ENCODE measurements at regions not wholly inside any gene's neighbourhood (a gene's known extent, or its start where the extent isn't known, plus 50 kb on each side); places are given as distances from the start of the nearest gene placed in this dataset.

DNA sequence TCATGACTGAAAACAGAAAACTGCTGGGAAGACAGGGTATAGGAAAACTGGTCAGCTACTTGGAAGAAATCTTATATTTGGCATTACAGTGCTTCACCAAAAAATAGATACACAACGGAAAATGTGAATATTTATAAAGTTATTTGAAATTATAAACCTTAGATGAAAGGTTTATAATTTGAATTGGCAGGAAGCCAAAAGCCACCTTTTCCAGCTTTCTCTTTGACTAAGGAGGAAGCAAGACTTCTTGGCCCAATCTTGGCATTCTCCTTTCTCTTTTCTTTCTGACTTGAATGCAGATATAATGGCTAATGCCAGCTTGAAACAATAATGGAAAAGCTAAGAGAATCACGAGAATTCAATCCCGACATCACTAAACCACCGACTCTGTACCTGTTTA lies 196.5 kb upstream of the PIK3C3 start:
- no peak for DNase-seq (ENCODE audit: low read depth in 1 of 2, low spot score in 2 of 2)
- Histone ChIP-seq H3K4me1 (replicated peaks) (peaks cover 12% of the 10 kb centered on the region), H3K27ac (no peak overlapping the region), H3K36me3 (no peaks in the 10 kb centered on the region), H3K9me3 (replicated peaks) (no peaks in the 10 kb centered on the region), H3K4me3 (no peak overlapping the region), H3K27me3 (replicated peaks) (no peaks in the 10 kb centered on the region)

DNA sequence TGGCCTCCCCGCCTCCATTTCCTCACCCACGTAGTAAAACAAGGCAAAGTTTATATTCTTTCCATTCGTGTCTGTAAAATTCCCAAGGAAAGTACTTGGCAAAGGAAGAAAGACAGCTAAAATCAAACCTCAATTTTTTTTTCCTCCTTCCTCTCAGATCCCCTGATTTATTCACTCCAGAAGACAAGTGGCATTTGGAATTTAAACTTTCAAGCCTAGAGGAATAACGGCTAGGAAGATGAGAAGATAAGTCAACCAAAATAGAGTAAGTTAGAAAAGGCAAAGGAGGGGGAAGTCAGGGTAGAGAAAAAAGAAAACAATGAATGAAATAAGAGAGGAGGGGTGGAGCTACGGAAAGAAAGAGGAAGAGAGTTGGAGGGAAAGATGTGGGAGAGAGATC lies 198.9 kb upstream of the PIK3C3 start:
- no peak overlapping the region for H3K27ac ChIP-seq
- DNase-seq (ENCODE audit: low read depth in 1 of 2, low spot score in 2 of 2): no peak
- peaks cover 1% of the 10 kb centered on the region for H3K4me1 ChIP-seq (replicated peaks)
- H3K9me3 ChIP-seq (replicated peaks): no peaks in the 10 kb centered on the region
- no peaks in the 10 kb centered on the region; the same call in 1 of the 2 replicates for H3K27me3 ChIP-seq (replicated peaks)
- H3K36me3 ChIP-seq: no peaks in the 10 kb centered on the region
- no peak overlapping the region for H3K4me3 ChIP-seq

DNA sequence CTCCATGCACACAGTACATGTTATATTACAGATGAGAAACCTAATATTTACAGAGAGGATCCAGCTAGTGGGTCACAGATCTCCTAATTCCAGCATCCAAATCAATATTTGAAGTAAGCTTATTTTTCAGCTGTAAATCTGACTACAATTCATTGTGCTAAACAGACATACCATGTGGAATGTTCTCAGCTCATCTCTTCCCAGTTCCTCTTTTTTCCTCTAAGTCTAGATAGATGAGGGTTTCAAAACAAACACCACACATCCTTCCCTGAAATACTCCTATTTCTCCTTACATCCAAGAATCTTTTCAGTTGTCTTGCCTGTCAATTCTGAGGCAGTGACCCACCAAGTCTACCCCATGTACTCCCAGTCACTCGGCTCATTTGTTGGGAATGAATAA lies 200.7 kb upstream of the PIK3C3 start:
- no peak overlapping the region for H3K4me3 ChIP-seq
- no peaks in the 10 kb centered on the region for H3K4me1 ChIP-seq (replicated peaks)
- no peaks in the 10 kb centered on the region; the same call in 1 of the 2 replicates for H3K27me3 ChIP-seq (replicated peaks)
- H3K9me3 ChIP-seq (replicated peaks): no peaks in the 10 kb centered on the region
- DNase-seq (ENCODE audit: low read depth in 1 of 2, low spot score in 2 of 2): no peak
- no peaks in the 10 kb centered on the region for H3K36me3 ChIP-seq
- H3K27ac ChIP-seq: no peak overlapping the region

DNA sequence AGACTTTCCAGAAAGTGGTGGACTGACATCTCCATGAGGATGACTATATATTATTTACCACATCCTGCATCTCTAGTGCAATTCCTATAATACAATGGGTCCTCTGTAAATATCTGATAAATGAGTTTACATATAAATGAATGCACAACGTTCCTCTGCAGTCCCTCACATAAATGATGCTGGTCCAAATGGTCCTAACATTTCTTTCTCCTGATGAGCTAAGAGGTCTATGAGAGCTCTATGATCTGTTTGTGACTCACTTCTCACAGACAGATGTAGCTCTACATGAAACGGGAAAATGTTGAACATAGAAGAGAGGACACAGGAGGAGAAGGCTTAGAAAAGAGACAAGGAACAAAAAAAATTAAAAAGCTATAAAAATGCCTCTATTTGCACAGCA lies 201.2 kb upstream of the PIK3C3 start:
- Histone ChIP-seq H3K27ac (no peak overlapping the region), H3K27me3 (replicated peaks) (no peaks in the 10 kb centered on the region; the same call in 1 of the 2 replicates), H3K9me3 (replicated peaks) (no peaks in the 10 kb centered on the region), H3K4me3 (no peak overlapping the region), H3K36me3 (no peaks in the 10 kb centered on the region), H3K4me1 (replicated peaks) (no peaks in the 10 kb centered on the region)
- no peak for DNase-seq (ENCODE audit: low read depth in 1 of 2, low spot score in 2 of 2)

DNA sequence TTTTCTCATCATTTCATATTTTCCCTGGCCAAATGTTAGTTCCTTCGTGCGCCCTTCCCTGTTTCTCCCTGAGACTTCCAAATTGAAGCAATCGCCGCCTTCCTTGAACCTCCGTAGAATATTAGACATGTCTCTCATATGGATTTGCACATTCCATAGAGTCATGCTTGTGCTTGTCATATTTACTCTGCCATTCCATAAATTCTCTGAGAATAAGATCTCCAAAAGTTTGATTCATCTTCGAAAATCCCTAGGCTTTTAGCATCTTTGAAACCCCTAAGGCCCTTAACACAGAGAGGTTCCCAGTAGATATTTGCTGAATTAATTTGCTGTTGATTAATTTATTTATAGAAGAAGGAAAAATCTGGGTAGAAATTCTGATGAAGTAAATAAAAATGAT lies 202.2 kb upstream of the PIK3C3 start:
- Histone ChIP-seq H3K36me3 (no peaks in the 10 kb centered on the region), H3K27ac (no peak overlapping the region), H3K9me3 (replicated peaks) (no peaks in the 10 kb centered on the region), H3K27me3 (replicated peaks) (no peaks in the 10 kb centered on the region; the same call in 1 of the 2 replicates), H3K4me3 (no peak overlapping the region), H3K4me1 (replicated peaks) (no peaks in the 10 kb centered on the region)
- DNase-seq (ENCODE audit: low read depth in 1 of 2, low spot score in 2 of 2): no peak

DNA sequence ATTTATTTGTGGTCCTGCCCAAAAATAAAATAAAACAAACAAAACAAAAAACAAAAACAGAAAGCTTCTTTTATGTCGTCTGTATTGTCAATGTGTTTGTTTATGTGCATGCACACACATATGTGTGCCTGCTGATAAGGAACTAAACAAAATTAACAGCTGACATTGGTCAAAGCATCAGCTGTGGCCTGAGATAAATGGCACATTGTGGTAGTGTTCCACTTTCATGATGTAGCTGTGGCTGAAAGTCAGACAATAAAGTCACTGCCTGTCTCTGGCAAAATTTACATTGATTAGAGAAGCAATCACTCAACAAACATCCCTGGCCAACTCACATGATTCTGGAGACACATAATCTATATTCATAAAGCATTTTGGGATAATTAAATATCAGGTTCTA lies 203.4 kb upstream of the PIK3C3 start:
- H3K36me3 ChIP-seq: no peaks in the 10 kb centered on the region

DNA sequence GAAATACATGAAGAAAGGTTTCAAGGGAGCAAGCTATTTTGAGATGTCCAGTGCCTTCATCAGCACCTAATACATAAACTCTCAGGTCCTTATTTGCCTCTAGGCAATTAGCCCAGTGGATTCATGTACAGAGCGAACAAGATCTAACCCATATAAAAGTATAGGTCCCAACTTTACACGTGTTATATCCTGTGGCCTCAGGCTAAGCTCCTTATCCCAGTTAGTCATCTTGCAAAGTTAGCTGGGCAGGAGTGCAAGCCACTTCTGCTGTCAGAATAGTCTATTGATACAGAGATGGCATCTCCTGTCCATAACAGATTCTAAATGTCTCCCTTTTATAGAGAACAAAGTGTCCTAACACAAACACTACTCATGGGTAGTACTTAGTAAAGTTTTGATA lies 203.9 kb upstream of the PIK3C3 start:
- H3K4me3 ChIP-seq: no peak overlapping the region
- no peaks in the 10 kb centered on the region; the same call in 1 of the 2 replicates for H3K27me3 ChIP-seq (replicated peaks)
- no peaks in the 10 kb centered on the region for H3K36me3 ChIP-seq
- no peaks in the 10 kb centered on the region for H3K4me1 ChIP-seq (replicated peaks)
- no peak for DNase-seq (ENCODE audit: low read depth in 1 of 2, low spot score in 2 of 2)
- no peak overlapping the region for H3K27ac ChIP-seq
- H3K9me3 ChIP-seq (replicated peaks): no peaks in the 10 kb centered on the region

More for the DNA sequence above, 203.4 kb upstream of the PIK3C3 start:
- Histone ChIP-seq H3K9me3 (replicated peaks) (no peaks in the 10 kb centered on the region), H3K4me3 (no peak overlapping the region), H3K27ac (no peak overlapping the region), H3K4me1 (replicated peaks) (no peaks in the 10 kb centered on the region), H3K27me3 (replicated peaks) (no peaks in the 10 kb centered on the region; the same call in 1 of the 2 replicates)
- no peak for DNase-seq (ENCODE audit: low read depth in 1 of 2, low spot score in 2 of 2)

DNA sequence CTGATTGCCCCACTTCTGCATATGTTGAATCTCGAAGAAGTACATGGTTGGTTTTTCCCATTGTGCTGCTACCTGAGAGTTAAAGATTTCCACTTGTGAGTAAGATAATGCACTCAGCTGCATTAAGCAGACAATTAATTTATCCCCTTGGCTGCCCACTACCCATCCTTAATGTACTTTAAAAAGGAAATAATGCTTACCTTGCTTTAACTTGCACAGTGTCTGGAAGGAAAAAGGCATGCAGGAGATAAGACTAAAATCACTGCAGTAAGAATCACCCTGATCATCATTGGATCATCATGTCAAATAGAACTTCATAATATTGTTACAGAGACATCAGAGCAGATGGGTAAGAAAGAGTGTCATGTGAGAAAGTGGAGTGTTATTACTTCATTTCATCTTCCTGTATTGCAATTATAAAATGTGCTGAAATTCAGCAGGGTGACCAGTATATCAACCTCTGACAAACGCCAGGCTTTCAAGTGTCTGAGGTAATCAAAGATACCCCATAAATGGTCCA lies 207.3 kb upstream of the PIK3C3 start:
- DNase-seq (ENCODE audit: low read depth in 1 of 2, low spot score in 2 of 2): no peak
- H3K9me3 ChIP-seq (replicated peaks): no peaks in the 10 kb centered on the region
- no peak overlapping the region for H3K27ac ChIP-seq
- H3K36me3 ChIP-seq: no peaks in the 10 kb centered on the region
- H3K27me3 ChIP-seq (replicated peaks): no peaks in the 10 kb centered on the region; the same call in 1 of the 2 replicates
- H3K4me3 ChIP-seq: no peak overlapping the region
- H3K4me1 ChIP-seq (replicated peaks): no peaks in the 10 kb centered on the region

DNA sequence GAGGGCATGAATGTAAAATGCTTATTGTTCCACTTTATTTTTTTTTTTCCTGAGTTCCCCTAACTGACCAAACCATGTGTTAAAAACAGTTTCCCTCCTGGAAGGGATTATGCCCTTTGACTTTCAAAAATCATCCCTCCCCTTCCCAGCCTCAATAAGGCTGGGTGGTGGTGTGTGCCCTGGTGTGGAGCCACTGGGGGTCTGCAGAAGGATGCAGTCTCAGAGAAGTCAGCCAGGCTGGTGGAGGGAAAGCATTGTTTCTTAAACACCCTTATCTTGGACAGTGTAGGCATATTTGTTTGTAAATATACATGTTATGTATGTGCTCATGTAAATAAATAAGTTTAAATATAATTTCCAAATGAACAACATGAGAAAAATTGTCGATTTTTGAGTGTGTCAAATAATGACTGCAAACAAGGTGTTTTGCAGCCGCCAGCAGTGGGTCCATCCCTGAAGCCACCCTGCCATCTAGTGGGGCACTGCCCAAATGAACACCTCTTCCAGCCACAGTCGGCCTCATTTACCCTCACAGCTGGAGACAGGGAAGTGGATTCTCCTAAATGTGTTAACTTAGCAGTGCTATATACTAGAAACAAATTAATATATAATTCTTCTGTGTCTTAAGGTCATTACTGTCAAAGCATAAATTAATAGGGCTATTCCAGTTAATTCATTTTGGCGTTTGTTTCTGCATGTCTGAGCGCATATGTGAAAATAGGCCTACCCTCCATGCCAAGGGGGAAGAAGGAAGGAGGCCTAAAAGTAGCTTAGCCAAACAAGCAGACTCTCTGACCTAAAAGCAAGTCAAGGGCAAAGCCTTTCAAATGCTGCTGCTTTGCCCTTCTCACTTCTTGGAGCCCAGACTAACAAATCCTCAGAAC lies 209.6 kb upstream of the PIK3C3 start:
- Histone ChIP-seq H3K27ac (no peak overlapping the region), H3K4me3 (no peak overlapping the region), H3K4me1 (replicated peaks) (no peaks in the 10 kb centered on the region), H3K27me3 (replicated peaks) (no peaks in the 10 kb centered on the region), H3K9me3 (replicated peaks) (no peaks in the 10 kb centered on the region), H3K36me3 (no peaks in the 10 kb centered on the region)
- DNase-seq (ENCODE audit: low read depth in 1 of 2, low spot score in 2 of 2): no peak

DNA sequence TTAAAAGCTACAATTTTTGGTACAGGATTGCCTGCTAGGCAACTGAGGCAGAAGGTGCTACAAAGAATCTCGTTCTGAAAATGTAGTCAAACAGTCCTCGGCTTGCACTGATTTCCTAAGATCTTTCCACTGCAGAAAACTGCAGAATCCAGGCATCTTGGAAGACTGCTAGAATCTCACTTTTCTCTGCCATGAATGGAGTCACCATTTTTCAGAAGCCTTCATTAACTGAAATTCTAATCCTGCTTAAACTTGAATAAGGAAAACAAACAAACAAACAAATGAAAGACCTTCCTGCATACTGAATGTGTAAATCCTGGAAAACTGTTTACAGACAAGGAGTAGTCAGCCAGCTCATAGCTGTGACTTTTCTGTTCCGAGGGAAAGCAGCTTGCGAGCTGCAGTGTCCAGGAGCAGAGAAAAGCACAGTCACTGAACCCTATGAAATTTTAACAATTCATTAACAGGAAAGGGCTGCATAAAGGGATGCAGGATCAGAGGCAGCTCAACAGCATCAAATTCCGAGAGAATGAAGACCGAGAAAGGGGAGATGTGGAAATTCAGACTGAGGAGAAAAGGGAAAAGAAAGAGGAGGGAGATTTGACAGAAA lies 210.5 kb upstream of the PIK3C3 start:
- H3K36me3 ChIP-seq: no peaks in the 10 kb centered on the region
- H3K4me1 ChIP-seq (replicated peaks): no peaks in the 10 kb centered on the region
- H3K27ac ChIP-seq: no peak overlapping the region
- no peaks in the 10 kb centered on the region for H3K9me3 ChIP-seq (replicated peaks)
- H3K27me3 ChIP-seq (replicated peaks): no peaks in the 10 kb centered on the region
- DNase-seq (ENCODE audit: low read depth in 1 of 2, low spot score in 2 of 2): no peak
- H3K4me3 ChIP-seq: no peak overlapping the region

DNA sequence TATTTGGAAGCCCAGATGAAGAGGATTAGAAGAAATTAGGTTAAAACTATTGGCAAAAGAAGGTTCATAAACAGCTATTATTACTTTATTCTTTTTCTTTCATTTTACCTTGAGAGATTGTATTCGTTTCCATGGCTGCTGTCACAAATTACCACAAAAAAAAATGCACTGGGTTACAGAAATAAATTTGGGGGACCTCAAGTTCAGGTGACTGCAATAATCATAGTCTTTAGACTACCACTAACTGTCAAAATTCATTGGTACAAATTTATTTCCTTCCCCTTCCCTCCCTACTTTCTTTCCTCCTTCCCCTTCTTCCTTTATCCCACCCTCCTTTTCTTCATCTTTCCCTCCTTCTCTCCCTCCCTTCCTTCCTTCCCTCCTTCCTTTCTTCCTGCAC lies 217.8 kb upstream of the PIK3C3 start:
- no peak for DNase-seq (ENCODE audit: low read depth in 1 of 2, low spot score in 2 of 2)
- Histone ChIP-seq H3K4me1 (replicated peaks) (no peaks in the 10 kb centered on the region), H3K4me3 (no peak overlapping the region), H3K9me3 (replicated peaks) (no peaks in the 10 kb centered on the region), H3K36me3 (no peaks in the 10 kb centered on the region), H3K27me3 (replicated peaks) (0 out of 2 replicates have a peak, but pooled peaks cover 2% of the 10 kb centered on the region), H3K27ac (no peak overlapping the region)

DNA sequence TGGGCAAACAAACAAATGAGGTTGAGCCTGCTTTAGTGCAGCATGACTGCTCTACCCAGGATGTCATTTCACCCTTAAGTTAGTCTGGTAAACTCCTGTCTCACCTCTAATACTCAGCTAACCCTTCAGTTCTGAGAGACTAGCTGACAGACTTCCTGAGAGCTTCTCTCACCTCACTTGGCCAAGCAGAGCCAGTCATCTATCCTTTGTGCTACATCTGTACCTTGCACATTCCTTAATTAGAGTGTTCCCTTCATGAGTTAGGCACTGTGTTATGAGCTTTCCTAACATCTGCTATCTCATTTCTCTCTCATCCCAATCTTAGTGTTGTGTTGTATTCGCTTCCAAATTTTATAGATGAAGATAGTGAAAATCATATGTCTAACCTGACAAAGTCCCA lies 220.1 kb upstream of the PIK3C3 start:
- no peak for DNase-seq (ENCODE audit: low read depth in 1 of 2, low spot score in 2 of 2)
- Histone ChIP-seq H3K27me3 (replicated peaks) (0 out of 2 replicates have a peak, but pooled peaks cover 2% of the 10 kb centered on the region), H3K9me3 (replicated peaks) (no peaks in the 10 kb centered on the region), H3K36me3 (no peaks in the 10 kb centered on the region), H3K4me1 (replicated peaks) (no peaks in the 10 kb centered on the region), H3K4me3 (no peak overlapping the region), H3K27ac (no peak overlapping the region)

DNA sequence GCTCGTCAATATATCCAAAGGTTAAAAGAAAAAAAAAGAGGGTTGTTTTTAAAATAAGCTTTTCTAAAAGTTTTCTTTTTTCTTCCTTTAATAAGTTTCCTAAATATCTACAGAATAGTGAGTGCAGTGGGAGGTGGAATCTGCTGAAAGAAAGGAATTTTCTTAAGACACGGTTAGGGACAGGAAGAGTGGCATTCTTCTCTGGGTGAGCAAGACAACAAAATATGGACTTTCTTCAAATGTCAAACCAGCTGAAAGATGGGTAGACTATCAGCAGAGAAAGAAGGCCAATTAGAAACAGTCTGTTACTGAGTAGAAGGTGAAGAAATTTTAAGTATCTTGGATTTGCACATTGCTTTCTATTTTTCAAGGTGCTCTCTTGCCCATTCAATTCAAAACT lies 222.7 kb upstream of the PIK3C3 start:
- Histone ChIP-seq H3K4me3 (no peak overlapping the region), H3K9me3 (replicated peaks) (no peaks in the 10 kb centered on the region)
- no peak for DNase-seq (ENCODE audit: low read depth in 1 of 2, low spot score in 2 of 2)

DNA sequence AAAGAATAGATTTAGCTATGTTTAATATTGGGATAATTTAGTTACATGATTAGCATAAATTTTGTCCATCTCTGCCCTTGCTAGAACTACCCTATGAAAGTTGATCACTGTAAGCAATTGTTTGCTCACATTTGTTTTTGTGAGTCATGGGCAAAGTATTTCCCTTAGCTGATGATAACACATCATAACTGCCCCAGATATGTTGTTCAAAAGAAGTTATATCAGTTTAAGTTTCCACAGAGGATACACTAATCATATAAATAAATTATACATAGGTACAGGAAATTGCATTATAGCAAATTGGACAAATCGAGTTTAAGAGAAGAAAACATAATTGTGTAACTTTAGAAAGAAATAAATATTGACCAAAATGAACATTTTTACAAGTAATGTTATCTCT lies 223.2 kb upstream of the PIK3C3 start:
- 0 out of 2 replicates have a peak, but pooled peaks cover 2% of the 10 kb centered on the region for H3K27me3 ChIP-seq (replicated peaks)
- no peaks in the 10 kb centered on the region for H3K36me3 ChIP-seq
- no peak overlapping the region for H3K27ac ChIP-seq
- H3K9me3 ChIP-seq (replicated peaks): no peaks in the 10 kb centered on the region
- no peak overlapping the region for H3K4me3 ChIP-seq
- DNase-seq (ENCODE audit: low read depth in 1 of 2, low spot score in 2 of 2): no peak
- no peaks in the 10 kb centered on the region for H3K4me1 ChIP-seq (replicated peaks)

More for the DNA sequence above, 222.7 kb upstream of the PIK3C3 start:
- Histone ChIP-seq H3K27me3 (replicated peaks) (0 out of 2 replicates have a peak, but pooled peaks cover 2% of the 10 kb centered on the region), H3K36me3 (no peaks in the 10 kb centered on the region), H3K27ac (no peak overlapping the region), H3K4me1 (replicated peaks) (no peaks in the 10 kb centered on the region)
